WERI-Rb-1 (cell line): ENCODE measurements at regions not wholly inside any gene's neighbourhood (a gene's known extent, or its start where the extent isn't known, plus 50 kb on each side); places are given as distances from the start of the nearest gene placed in this dataset.

Experiments used
- DNase-seq: peaks from one replicate; pipeline ENCODE4 v3.0.0-alpha.2; 2020
- H3K27ac ChIP-seq: fragments of 250-450 bp; sonication (Bioruptor Pico); 2 replicates; pipeline ENCODE4 v1.5.1; 2020; ENCODE audit warnings: mild to moderate bottlenecking, moderate library complexity
- H3K27me3 ChIP-seq: fragments of 250-450 bp; sonication (Bioruptor Pico); 2 replicates; pipeline ENCODE4 v1.5.1; 2021; ENCODE audit warnings: mild to moderate bottlenecking, low read depth, moderate library complexity; ENCODE audit not compliant: insufficient read depth, severe bottlenecking
- H3K36me3 ChIP-seq: fragments of 250-450 bp; sonication (Bioruptor Pico); 2 replicates; pipeline ENCODE4 v1.5.1; 2020; ENCODE audit warnings: mild to moderate bottlenecking, moderate library complexity
- H3K4me3 ChIP-seq: 2 replicates; pipeline ENCODE4 v1.5.1; 2011; ENCODE audit warnings: low read depth, mild to moderate bottlenecking, control low read depth, low read length
- H3K9me3 ChIP-seq: fragments of 250-450 bp; sonication (Bioruptor Pico); 2 replicates; pipeline ENCODE4 v1.5.1; 2021; ENCODE audit warnings: mild to moderate bottlenecking, moderate library complexity; ENCODE audit not compliant: severe bottlenecking
- TF ChIP-seq, protein P1 (sequence below): IDR thresholded peaks from 2 replicates; pipeline ENCODE4 v1.5.1; 2011; ENCODE audit warnings: low read depth, mild to moderate bottlenecking, control low read depth, inconsistent platforms, low read length

- no peak for DNase-seq
- H3K9me3 ChIP-seq: no peaks in the 10 kb centered on the region
- H3K27ac ChIP-seq: no peak overlapping the region
- no peaks in the 10 kb centered on the region for H3K27me3 ChIP-seq
- TF ChIP-seq, protein P1, sequence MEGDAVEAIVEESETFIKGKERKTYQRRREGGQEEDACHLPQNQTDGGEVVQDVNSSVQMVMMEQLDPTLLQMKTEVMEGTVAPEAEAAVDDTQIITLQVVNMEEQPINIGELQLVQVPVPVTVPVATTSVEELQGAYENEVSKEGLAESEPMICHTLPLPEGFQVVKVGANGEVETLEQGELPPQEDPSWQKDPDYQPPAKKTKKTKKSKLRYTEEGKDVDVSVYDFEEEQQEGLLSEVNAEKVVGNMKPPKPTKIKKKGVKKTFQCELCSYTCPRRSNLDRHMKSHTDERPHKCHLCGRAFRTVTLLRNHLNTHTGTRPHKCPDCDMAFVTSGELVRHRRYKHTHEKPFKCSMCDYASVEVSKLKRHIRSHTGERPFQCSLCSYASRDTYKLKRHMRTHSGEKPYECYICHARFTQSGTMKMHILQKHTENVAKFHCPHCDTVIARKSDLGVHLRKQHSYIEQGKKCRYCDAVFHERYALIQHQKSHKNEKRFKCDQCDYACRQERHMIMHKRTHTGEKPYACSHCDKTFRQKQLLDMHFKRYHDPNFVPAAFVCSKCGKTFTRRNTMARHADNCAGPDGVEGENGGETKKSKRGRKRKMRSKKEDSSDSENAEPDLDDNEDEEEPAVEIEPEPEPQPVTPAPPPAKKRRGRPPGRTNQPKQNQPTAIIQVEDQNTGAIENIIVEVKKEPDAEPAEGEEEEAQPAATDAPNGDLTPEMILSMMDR: no peak
- no peaks in the 10 kb centered on the region for H3K36me3 ChIP-seq
- no peak overlapping the region for H3K4me3 ChIP-seq
Observed at GRCh38 chr2:22035361-22035830, 911.6 kb downstream of the TDRD15 start.

DNA sequence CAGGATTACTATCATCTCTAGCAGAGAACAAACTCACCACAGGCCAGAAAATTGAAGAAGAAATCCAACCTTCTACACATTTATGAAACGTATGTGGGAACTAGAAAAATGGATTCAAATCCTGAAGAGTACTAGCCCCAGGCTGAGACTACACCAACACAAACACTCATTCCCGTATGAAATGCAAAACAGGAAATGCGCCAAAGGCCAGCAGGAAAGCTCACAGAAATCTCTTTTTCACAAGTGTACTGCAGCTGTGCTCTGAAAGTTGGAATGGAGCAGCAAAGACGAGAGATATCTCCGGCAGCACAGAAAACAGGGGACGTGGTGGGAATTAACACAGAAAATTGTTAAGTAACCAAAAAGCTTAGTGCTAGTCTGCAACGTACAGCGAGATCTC is 913.5 kb downstream of the TDRD15 start:
- Histone ChIP-seq H3K27me3 (no peaks in the 10 kb centered on the region), H3K36me3 (no peaks in the 10 kb centered on the region), H3K27ac (no peak overlapping the region), H3K4me3 (no peak overlapping the region), H3K9me3 (no peaks in the 10 kb centered on the region)
- no peak for DNase-seq
- TF ChIP-seq, protein P1: no peak

DNA sequence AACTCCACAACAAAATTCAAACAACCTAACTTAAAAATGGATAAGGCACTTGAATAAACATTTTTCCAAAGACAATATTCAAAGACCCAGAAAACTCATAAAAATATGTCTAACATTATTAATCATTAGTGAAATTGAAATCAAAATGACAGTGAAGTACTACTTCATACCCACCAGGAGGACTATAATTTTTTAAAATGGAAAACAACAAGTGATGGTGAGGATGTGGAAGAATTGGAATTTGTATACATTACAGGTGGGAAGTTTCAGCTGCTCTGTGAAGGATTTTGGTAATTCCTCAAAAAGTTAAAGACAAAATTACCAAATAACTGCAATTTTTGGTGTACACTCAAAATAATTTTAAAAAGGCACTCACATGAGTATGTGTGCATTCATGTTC is 920.0 kb downstream of the TDRD15 start:
- DNase-seq: no peak
- TF ChIP-seq, protein P1: no peak
- H3K27me3 ChIP-seq: no peaks in the 10 kb centered on the region
- no peak overlapping the region for H3K4me3 ChIP-seq
- H3K36me3 ChIP-seq: no peaks in the 10 kb centered on the region
- H3K9me3 ChIP-seq: no peaks in the 10 kb centered on the region
- no peak overlapping the region for H3K27ac ChIP-seq

- no peaks in the 10 kb centered on the region for H3K9me3 ChIP-seq
- no peak overlapping the region for H3K27ac ChIP-seq
- H3K4me3 ChIP-seq: no peak overlapping the region
- TF ChIP-seq, protein P1: no peak
- no peaks in the 10 kb centered on the region for H3K27me3 ChIP-seq
- DNase-seq: no peak
- no peaks in the 10 kb centered on the region for H3K36me3 ChIP-seq
Observed at GRCh38 chr2:22055784-22056620, 932.2 kb downstream of the TDRD15 start.

DNA sequence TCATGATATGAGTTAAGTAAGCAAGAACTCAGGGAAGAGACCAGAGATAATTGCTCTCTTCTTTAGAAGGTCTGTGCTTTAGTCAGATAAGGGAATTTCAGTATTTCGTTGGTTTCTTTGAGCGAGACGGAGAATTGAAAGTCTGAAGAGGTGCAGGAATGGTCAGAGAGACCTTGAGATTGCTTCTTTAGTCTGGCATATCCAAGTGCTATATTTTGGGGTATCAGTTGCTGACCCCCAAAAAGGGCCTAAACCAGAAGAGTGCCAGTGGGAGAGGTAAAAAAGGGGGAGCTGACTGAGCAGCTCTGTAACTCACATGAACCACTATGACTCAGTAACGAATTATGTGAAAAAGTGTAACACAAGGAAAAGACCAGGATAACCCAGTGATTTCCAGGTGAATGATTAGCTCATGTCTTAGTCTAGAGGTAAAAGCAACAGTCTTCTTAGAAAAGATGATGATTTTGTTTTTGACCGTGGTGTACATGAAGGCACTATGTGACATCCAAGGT is 932.9 kb downstream of the TDRD15 start:
- TF ChIP-seq, protein P1: no peak
- no peak for DNase-seq
- Histone ChIP-seq H3K4me3 (no peak overlapping the region), H3K36me3 (no peaks in the 10 kb centered on the region), H3K9me3 (no peaks in the 10 kb centered on the region), H3K27ac (no peak overlapping the region), H3K27me3 (no peaks in the 10 kb centered on the region)

GRCh38 chr2:22062679-22063078 is 938.9 kb downstream of the TDRD15 start:
- no peak overlapping the region for H3K27ac ChIP-seq
- no peaks in the 10 kb centered on the region for H3K27me3 ChIP-seq
- no peak for DNase-seq
- H3K9me3 ChIP-seq: no peaks in the 10 kb centered on the region
- H3K36me3 ChIP-seq: no peaks in the 10 kb centered on the region
- TF ChIP-seq, protein P1: no peak
- H3K4me3 ChIP-seq: no peak overlapping the region
